D721Med (cell line): ENCODE measurements at regions not wholly inside any gene's neighbourhood (a gene's known extent, or its start where the extent isn't known, plus 50 kb on each side); places are given as distances from the start of the nearest gene placed in this dataset.
"Not testable (repeated sequence)": the region's sequence is repeated elsewhere in the genome, so short reads cannot be mapped to it uniquely, and the experiment has no call there.

Experiments used
- DNase-seq: peaks from one replicate; pipeline ENCODE4 v3.0.0; 2011; ENCODE audit warnings: low spot score; ENCODE audit not compliant: insufficient read length
- FAIRE-seq: peaks from 2 replicates; lab custom pipeline; 2011; peaks lifted over from hg19 to GRCh38; lab: Jason Lieb, UNC
- TF ChIP-seq, protein P1 (sequence below): IDR thresholded peaks from 2 replicates; pipeline ENCODE4 v1.5.1; 2012; ENCODE audit warnings: mild to moderate bottlenecking, control low read depth; ENCODE audit not compliant: insufficient read depth; ENCODE audit errors: missing control alignments

DNA sequence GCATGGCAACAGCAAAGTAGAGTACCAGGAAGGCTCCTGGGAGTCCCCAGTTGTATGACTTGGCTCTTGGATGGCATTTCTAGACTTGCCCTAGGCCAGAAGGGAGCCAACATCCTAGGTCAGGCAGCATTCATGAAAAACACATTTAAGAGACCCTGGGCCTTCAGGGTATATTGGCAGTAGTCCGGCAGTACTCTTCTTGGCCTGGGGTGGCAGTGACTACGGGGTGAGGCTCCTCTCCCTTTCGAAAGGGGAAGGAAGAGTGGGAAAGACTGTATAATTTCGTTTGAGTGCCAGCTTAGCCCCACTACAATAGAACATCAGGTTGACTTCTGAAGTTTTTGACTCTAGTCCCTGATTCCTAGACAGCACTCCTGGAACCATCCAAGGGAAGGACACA is 136.4 kb downstream of the ZIC4 start:
- TF ChIP-seq, protein P1, sequence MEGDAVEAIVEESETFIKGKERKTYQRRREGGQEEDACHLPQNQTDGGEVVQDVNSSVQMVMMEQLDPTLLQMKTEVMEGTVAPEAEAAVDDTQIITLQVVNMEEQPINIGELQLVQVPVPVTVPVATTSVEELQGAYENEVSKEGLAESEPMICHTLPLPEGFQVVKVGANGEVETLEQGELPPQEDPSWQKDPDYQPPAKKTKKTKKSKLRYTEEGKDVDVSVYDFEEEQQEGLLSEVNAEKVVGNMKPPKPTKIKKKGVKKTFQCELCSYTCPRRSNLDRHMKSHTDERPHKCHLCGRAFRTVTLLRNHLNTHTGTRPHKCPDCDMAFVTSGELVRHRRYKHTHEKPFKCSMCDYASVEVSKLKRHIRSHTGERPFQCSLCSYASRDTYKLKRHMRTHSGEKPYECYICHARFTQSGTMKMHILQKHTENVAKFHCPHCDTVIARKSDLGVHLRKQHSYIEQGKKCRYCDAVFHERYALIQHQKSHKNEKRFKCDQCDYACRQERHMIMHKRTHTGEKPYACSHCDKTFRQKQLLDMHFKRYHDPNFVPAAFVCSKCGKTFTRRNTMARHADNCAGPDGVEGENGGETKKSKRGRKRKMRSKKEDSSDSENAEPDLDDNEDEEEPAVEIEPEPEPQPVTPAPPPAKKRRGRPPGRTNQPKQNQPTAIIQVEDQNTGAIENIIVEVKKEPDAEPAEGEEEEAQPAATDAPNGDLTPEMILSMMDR: no peak
- FAIRE-seq: no peak
- no peak for DNase-seq

DNA sequence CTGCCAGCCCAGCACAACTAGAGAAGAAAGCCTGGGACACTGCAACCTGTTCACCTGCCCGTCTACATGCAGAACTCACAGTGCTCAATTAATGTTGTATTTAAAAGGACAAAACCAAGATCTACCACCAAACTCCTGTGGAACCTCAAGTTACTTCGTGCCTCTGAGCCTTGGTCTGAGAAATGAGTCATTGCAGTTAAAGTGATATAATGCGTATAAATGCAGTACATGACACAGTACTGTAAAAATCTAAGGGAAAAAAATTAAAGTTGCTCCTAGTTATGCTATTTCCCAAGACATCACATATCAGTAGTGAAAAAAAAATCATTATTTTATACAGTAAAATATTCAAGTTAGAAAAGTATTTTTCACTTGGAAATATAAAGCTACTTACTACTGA is 138.9 kb downstream of the ZIC4 start:
- DNase-seq (no peak), FAIRE-seq (no peak)
- TF ChIP-seq, protein P1: no peak

DNA sequence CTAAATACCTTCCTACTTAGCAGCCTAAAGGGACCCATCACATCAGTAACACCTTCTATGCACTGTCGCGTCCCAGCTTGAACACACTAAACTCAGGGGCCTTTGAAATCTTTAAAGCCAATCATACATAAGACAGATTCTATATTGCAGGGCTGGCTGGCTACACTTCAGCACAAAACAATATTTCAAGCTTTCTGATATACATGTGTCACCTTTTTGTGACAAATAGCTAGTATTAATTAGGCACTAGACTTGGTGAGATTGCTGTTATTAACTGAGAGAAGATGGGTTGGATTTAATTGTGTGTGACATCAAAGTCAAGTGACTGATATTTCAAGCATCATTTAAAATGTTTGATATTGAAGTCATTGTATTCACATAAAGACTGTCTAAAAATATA is 148.4 kb downstream of the ZIC4 start:
- TF ChIP-seq, protein P1: no peak
- no peak for FAIRE-seq
- DNase-seq: no peak

DNA sequence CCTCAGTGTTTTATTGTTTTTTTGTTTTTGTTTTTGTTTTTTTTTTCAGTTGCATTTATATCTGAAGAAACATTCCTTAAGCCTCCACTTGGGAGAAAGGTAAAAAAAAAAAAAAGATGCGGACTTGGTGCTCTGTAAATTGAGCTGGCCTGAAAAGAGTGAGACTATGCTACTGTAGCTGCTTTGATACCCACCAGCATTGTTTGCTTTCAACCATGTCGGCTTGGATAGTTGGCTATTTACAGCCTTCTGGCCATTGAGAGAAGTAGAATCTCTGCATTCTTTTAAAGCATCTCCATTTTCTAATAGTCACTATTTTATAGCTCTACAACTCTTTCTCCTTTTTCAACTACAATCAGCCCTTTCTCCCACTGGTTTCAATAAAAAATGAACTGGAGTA is 149.6 kb downstream of the ZIC4 start:
- FAIRE-seq (no peak), DNase-seq (no peak)
- TF ChIP-seq, protein P1: no peak

DNA sequence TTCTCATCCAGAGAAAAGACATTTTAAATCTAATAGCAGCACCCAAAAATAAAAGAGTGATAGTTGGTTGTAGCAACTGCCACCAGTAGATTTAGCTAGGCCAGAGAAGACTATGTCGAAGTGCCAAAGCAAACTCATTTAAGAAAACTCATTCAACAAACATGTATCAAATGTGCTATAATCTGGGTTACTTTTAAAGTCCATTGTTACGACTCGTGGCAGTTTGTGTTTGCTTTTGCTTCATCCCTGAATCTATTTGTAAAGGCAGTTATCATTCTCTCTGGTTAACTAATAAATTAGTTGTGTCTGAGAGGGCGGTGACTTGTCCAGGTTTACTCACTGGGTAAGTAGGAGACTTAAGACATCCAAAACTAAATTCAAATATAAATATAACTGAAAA is 159.4 kb downstream of the ZIC4 start:
- DNase-seq: no peak
- no peak for FAIRE-seq
- TF ChIP-seq, protein P1: no peak

DNA sequence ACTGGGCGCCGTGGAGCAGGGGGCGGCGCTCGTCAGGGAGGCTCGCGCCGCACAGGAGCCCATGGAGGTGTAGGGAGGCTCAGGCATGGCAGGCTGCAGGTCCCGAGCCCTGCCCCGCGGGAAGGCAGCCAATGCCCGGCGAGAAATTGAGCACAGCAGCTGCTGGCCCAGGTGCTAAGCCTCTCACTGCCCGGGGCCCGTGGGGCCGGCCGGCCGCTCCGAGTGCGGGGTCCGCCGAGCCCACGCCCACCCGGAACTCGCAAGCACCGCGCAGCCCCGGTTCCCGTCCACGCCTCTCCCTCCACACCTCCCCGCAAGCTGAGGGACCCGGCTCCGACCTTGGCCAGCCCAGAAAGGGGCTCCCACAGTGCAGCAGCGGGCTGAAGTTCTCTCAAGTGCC is 160.7 kb downstream of the ZIC4 start:
- FAIRE-seq, DNase-seq: not testable (repeated sequence)

DNA sequence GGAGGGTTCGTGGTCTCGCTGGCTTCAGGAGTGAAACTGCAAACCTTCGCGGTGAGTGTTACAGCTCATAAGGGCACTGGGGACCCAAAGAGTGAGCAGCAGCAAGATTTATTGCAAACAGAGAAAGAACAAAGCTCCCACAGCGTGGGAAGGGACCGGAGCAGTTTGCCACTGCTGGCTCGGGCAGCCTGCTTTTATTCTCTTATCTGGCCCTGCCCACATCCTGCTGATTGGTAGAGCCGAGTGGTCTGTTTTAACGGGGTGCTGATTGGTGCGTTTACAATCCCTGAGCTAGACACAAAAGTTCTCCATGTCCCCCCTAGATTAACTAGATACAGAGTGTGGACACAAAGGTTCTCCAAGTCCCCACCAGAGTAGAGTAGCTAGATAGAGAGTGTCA is 161.3 kb downstream of the ZIC4 start:
- FAIRE-seq, DNase-seq: not testable (repeated sequence)

DNA sequence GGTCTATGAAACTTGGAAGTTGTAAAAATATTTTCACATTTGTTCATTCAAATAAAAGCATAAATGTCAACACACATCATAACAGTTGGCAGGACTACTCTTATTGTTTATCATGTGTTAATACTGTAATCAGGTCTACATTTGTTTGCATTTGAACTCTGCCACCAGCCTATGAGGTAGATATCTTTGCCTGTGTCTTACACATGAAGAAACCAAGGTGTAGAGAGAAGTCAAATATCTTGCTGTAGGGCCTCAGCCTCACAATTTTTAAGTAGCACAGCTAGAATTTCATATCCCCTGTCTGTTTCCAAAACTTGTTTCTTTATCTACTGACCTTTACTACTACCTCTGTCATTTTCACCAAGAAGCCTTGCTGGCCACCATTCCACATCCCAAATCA is 161.9 kb downstream of the ZIC4 start:
- DNase-seq (no peak), FAIRE-seq (no peak)

More for the DNA sequence above, 161.9 kb downstream of the ZIC4 start:
- TF ChIP-seq, protein P1: no peak
